ENCODE measurements at regions not wholly inside any gene's neighbourhood (a gene's known extent, or its start where the extent isn't known, plus 50 kb on each side); places are given as distances from the start of the nearest gene placed in this dataset.

DNA sequence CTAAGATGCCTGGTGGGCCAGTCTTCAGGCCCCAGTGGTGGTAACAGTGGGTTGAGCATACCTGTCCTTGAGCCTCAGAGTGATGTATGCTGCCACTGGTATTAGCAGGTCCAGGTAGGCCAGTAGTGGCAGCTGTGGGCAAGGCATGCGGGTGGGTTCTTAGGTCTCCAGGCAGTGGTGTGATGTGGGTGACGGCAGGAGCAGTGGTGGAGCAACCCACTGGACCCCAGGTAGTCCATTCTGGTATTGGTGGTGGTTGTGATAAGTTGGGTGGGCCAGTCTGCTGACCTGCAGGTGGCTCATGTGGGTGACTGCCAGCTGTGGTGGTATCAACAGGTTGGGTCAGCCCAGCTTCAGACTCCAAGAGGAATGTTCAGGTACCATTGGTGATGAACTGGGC lies 165.0 kb upstream of the GORAB start:
- TF ChIP-seq, protein P1, sequence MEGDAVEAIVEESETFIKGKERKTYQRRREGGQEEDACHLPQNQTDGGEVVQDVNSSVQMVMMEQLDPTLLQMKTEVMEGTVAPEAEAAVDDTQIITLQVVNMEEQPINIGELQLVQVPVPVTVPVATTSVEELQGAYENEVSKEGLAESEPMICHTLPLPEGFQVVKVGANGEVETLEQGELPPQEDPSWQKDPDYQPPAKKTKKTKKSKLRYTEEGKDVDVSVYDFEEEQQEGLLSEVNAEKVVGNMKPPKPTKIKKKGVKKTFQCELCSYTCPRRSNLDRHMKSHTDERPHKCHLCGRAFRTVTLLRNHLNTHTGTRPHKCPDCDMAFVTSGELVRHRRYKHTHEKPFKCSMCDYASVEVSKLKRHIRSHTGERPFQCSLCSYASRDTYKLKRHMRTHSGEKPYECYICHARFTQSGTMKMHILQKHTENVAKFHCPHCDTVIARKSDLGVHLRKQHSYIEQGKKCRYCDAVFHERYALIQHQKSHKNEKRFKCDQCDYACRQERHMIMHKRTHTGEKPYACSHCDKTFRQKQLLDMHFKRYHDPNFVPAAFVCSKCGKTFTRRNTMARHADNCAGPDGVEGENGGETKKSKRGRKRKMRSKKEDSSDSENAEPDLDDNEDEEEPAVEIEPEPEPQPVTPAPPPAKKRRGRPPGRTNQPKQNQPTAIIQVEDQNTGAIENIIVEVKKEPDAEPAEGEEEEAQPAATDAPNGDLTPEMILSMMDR (IDR thresholded peaks at IDR 0.05): no peak

DNA sequence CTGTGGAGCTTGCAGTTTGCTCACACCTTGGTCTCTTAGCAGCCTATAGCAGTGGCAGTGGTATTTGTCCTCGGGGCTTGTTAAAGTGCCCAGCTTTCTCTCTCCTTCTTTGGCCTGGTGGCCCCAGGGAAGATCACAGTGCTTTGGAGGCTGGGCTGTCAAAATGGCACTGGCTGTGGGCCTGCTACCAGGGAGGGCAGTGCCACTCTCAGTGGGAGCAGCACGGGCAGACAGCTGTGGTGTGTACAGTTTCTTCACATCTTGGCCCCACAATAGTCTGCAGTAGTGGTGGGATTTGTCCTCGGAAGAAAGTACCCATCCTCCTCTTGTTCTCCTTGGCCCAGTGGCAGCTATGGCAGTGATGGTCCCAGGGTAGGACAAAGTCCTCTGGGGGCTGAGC lies 164.4 kb upstream of the GORAB start:
- no peak overlapping the region for H3K4me3 ChIP-seq
- no peaks in the 10 kb centered on the region for H3K27me3 ChIP-seq (replicated peaks; ENCODE audit: insufficient read depth)
- TF ChIP-seq, protein P1 (IDR thresholded peaks at IDR 0.05): no peak
- H3K27ac ChIP-seq: no peak overlapping the region
- H3K36me3 ChIP-seq: no peaks in the 10 kb centered on the region
- H3K4me1 ChIP-seq (ENCODE audit: control insufficient read depth in 1 of 2, low read depth in 2 of 2): no peaks in the 10 kb centered on the region
- DNase-seq (ENCODE audit: low spot score) (no peak), ATAC-seq (ENCODE audit: insufficient number of reproducible peaks, low FRiP score, low read depth) (no peak)
- no peaks in the 10 kb centered on the region for H3K9me3 ChIP-seq

More for the DNA sequence above, 165.0 kb upstream of the GORAB start:
- no peaks in the 10 kb centered on the region for H3K36me3 ChIP-seq
- no peaks in the 10 kb centered on the region for H3K9me3 ChIP-seq
- no peak for DNase-seq (ENCODE audit: low spot score)
- no peak overlapping the region for H3K27ac ChIP-seq
- no peak overlapping the region for H3K4me3 ChIP-seq
- H3K4me1 ChIP-seq (ENCODE audit: control insufficient read depth in 1 of 2, low read depth in 2 of 2): no peaks in the 10 kb centered on the region
- no peak for ATAC-seq (ENCODE audit: insufficient number of reproducible peaks, low FRiP score, low read depth)
- H3K27me3 ChIP-seq (replicated peaks; ENCODE audit: insufficient read depth): no peaks in the 10 kb centered on the region

DNA sequence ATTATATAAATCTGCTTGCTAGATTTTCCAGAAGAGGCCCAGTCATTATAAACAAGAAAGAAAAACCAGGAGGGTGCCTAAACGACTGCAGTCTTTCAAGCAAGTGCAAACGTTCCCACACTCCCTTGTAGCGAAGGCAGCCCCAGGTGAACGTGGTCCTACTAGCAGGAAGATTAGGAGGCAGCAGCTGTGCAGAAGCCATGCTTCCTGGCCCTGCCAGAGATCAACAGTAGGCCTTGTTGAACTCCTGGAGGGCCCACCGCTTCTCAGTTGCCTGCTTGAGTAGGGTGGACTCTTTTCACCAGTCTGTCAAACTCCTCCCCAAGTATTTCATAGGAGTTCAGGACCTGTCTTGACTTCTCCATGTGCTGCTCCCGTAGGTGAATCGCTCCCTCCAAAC lies 163.0 kb upstream of the GORAB start:
- H3K27ac ChIP-seq: no peak overlapping the region
- H3K4me1 ChIP-seq (ENCODE audit: control insufficient read depth in 1 of 2, low read depth in 2 of 2): no peaks in the 10 kb centered on the region
- TF ChIP-seq, protein P1 (IDR thresholded peaks at IDR 0.05): no peak
- no peaks in the 10 kb centered on the region for H3K9me3 ChIP-seq
- H3K27me3 ChIP-seq (replicated peaks; ENCODE audit: insufficient read depth): no peaks in the 10 kb centered on the region
- no peak for DNase-seq (ENCODE audit: low spot score)
- no peak for ATAC-seq (ENCODE audit: insufficient number of reproducible peaks, low FRiP score, low read depth)
- no peak overlapping the region for H3K4me3 ChIP-seq
- no peaks in the 10 kb centered on the region for H3K36me3 ChIP-seq

DNA sequence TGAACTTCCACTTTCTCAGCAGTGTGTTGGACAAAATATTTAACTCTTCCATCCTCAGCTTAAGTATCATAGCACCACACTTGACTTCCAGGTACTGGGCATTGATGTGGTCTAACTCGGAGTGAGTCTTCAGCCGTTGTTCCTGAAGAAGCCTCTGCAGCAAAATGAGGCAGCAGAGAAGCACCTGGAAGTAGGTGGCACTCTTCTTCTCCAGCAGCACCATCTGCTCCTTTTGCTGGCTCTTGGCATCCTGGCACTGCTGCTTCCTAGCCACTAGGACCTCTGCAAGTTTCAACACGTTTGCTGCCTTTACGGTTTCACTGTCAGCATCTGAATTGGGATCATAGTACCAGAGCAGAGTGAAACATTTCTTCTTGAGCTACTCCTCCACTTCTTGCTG lies 162.5 kb upstream of the GORAB start:
- TF ChIP-seq, protein P1 (IDR thresholded peaks at IDR 0.05): no peak
- H3K36me3 ChIP-seq: no peaks in the 10 kb centered on the region
- H3K4me1 ChIP-seq (ENCODE audit: control insufficient read depth in 1 of 2, low read depth in 2 of 2): no peaks in the 10 kb centered on the region
- no peak overlapping the region for H3K27ac ChIP-seq
- no peaks in the 10 kb centered on the region for H3K9me3 ChIP-seq
- no peak overlapping the region for H3K4me3 ChIP-seq
- DNase-seq (ENCODE audit: low spot score) (no peak), ATAC-seq (ENCODE audit: insufficient number of reproducible peaks, low FRiP score, low read depth) (no peak)
- H3K27me3 ChIP-seq (replicated peaks; ENCODE audit: insufficient read depth): no peaks in the 10 kb centered on the region

DNA sequence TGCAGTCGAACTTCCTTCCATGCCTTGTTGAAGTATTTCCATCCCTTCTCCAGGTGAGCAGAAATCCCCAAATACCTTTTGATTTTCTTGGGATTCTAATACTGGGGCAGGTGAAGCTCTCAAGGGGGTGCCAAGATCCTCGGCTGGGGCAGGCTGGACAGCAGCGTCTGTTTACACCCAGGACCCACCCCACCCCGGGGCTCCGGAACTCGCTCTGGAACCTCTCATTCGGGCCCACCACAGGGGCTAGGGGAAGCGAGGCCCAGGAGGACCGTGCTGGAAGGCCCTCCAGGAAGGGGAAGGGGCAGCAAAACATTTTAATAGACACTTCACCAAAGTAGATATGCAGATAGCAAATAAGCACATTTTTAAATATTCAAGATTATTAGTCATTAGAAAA lies 161.9 kb upstream of the GORAB start:
- ATAC-seq (ENCODE audit: insufficient number of reproducible peaks, low FRiP score, low read depth) (no peak), DNase-seq (ENCODE audit: low spot score) (no peak)
- no peak overlapping the region for H3K4me3 ChIP-seq
- H3K27ac ChIP-seq: no peak overlapping the region
- TF ChIP-seq, protein P1 (IDR thresholded peaks at IDR 0.05): no peak
- H3K9me3 ChIP-seq: no peaks in the 10 kb centered on the region
- H3K36me3 ChIP-seq: no peaks in the 10 kb centered on the region
- no peaks in the 10 kb centered on the region for H3K27me3 ChIP-seq (replicated peaks; ENCODE audit: insufficient read depth)
- H3K4me1 ChIP-seq (ENCODE audit: control insufficient read depth in 1 of 2, low read depth in 2 of 2): peaks cover 0 to 4% of the 10 kb centered on the region in 2 donors
